Activated CD8-positive, alpha-beta T cell treated with anti-CD3 and anti-CD28 coated beads for 36 hours (primary cell): ENCODE measurements at regions not wholly inside any gene's neighbourhood (a gene's known extent, or its start where the extent isn't known, plus 50 kb on each side); places are given as distances from the start of the nearest gene placed in this dataset.
A peak's percentile ranks its signal among the peaks of the same experiment; 100 is the strongest.

Source experiments
- ATAC-seq: fragments of 200-7000 bp; cut with Tn5 transposase; one replicate; pipeline ENCODE4 v1.10.0; 2021; ENCODE audit warnings: mild to moderate bottlenecking, moderate library complexity
- CTCF ChIA-PET: fragments of 350-600 bp; sonication (Branson Sonifier 250); formaldehyde crosslinking; loops from one replicate; lab custom pipeline; 2021; ENCODE audit warnings: antibody characterized with exemption; lab: Charles Lee
- POLR2A ChIA-PET: fragments of 350-600 bp; sonication (Branson Sonifier 250); formaldehyde crosslinking; loops from one replicate; lab custom pipeline; 2021; ENCODE audit warnings: antibody characterized with exemption; lab: Charles Lee
- DNase-seq: peaks from one replicate; pipeline ENCODE4 v3.0.0-alpha.2; 2020
- H3K27ac Mint-ChIP-seq: one replicate; pipeline ENCODE4 v1.8.0; 2021; ENCODE audit warnings: mild to moderate bottlenecking, mixed read lengths
- H3K27me3 Mint-ChIP-seq: one replicate; pipeline ENCODE4 v1.8.0; 2021; ENCODE audit warnings: mixed read lengths
- H3K36me3 Mint-ChIP-seq: one replicate; pipeline ENCODE4 v1.8.0; 2021; ENCODE audit warnings: low read depth, mixed read lengths
- H3K4me1 Mint-ChIP-seq: one replicate; pipeline ENCODE4 v1.8.0; 2021; ENCODE audit warnings: low read depth, mixed read lengths
- H3K4me3 Mint-ChIP-seq: one replicate; pipeline ENCODE4 v1.8.0; 2021; ENCODE audit warnings: mild to moderate bottlenecking, moderate library complexity, mixed read lengths
- H3K9me3 Mint-ChIP-seq: one replicate; pipeline ENCODE4 v1.8.0; 2021; ENCODE audit warnings: mixed read lengths
- intact Hi-C: fragments of 100-400 bp; cut with micrococcal nuclease; formaldehyde crosslinking; loops from one replicate; pipeline ENCODE4 v1.10.0; 2022
- TF ChIP-seq, protein P1 (sequence below): fragments of 200-600 bp; IDR thresholded peaks from one replicate; pipeline ENCODE4 v1.8.0; 2022; ENCODE audit warnings: antibody characterized with exemption, mild to moderate bottlenecking

DNA sequence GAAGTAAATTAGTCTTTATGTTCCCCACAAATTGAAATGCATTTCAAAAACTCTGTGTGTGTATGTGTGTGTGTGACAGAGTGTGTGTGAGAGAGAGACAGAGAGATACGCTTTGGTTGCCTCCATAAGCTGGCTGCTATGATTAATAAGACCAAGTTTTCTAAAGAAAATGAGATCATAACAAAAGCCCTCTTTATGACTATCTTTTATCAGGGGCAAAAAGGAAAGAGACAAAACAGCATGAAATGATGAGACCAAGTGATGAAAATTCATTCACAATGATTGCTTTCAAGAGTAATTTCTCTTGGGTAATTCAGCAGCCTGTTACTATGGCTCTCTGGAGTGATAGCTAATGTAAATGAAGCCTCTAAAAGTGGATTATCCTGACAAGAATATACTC, 277.6 kb upstream of the PLEKHG7 start:
- Mint-ChIP-seq H3K36me3 (no peaks in the 10 kb centered on the region), H3K27me3 (no peaks in the 10 kb centered on the region), H3K27ac (no peak overlapping the region), H3K4me3 (no peak overlapping the region), H3K9me3 (no peaks in the 10 kb centered on the region), H3K4me1 (peaks cover 32% of the 10 kb centered on the region)
- ATAC-seq (peak; percentile 53), DNase-seq (no peak)
- intact Hi-C loops: no loop called here
- ChIA-PET CTCF (interaction anchor here (0.6 to 1.8 kb wide), 3 partner anchors 15 to 144 kb away, joined by 3 to 7 read pairs (median 4); no protein-coding TSS in a partner anchor), POLR2A (no interaction called here)
- TF ChIP-seq, protein P1, sequence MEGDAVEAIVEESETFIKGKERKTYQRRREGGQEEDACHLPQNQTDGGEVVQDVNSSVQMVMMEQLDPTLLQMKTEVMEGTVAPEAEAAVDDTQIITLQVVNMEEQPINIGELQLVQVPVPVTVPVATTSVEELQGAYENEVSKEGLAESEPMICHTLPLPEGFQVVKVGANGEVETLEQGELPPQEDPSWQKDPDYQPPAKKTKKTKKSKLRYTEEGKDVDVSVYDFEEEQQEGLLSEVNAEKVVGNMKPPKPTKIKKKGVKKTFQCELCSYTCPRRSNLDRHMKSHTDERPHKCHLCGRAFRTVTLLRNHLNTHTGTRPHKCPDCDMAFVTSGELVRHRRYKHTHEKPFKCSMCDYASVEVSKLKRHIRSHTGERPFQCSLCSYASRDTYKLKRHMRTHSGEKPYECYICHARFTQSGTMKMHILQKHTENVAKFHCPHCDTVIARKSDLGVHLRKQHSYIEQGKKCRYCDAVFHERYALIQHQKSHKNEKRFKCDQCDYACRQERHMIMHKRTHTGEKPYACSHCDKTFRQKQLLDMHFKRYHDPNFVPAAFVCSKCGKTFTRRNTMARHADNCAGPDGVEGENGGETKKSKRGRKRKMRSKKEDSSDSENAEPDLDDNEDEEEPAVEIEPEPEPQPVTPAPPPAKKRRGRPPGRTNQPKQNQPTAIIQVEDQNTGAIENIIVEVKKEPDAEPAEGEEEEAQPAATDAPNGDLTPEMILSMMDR: no peak

DNA sequence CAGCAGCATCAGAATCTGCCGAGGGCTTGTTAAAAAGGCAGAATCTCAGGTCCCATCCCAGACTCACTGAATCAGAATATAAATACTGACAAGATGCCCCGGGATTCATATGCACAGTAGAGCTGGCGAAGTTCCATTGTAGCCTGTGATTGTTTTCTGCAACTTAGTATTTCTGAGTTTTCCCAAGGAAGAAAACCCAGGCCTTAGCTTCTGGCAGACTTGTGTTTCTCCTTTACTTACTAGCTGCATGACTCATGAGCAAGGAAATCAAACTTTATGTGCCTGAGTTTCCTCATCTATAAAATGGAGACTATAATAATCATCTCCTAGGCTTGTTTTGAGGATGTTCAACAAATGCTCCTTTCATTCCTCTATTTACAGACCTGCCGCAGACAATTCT, 278.5 kb upstream of the PLEKHG7 start:
- no peaks in the 10 kb centered on the region for H3K36me3 Mint-ChIP-seq
- ChIA-PET POLR2A (no interaction called here), CTCF (interaction anchor here (1.7 to 1.8 kb wide), 3 partner anchors 10 to 143 kb away, joined by 4 to 7 read pairs (median 4); no protein-coding TSS in a partner anchor)
- TF ChIP-seq, protein P1: no peak
- no peak for DNase-seq
- no peaks in the 10 kb centered on the region for H3K27me3 Mint-ChIP-seq
- H3K4me1 Mint-ChIP-seq: peaks cover 32% of the 10 kb centered on the region
- no peak for ATAC-seq
- H3K4me3 Mint-ChIP-seq: no peak overlapping the region
- intact Hi-C loops: no loop called here
- H3K9me3 Mint-ChIP-seq: no peaks in the 10 kb centered on the region
- H3K27ac Mint-ChIP-seq: no peak overlapping the region

DNA sequence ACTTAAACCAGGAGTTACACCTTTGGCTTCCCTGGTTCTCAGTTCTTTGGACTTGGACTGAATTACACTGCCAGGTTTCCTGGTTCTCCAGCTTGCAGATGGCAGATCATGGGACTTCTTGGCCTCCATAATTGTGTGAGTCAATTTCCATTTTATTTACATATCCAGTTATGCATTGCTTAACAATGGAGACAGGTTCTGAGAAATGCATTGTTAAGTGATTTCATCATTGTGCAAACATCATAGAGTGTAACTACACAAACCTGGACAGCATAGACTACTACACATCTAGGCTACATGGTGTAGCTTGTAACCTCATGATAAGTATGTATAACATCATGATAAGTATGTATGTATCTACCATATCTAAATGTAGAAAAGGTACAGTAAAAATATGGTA, 276.1 kb upstream of the BTG1 start:
- no peak overlapping the region for H3K27ac Mint-ChIP-seq
- no peaks in the 10 kb centered on the region for H3K36me3 Mint-ChIP-seq
- H3K4me3 Mint-ChIP-seq: no peak overlapping the region
- intact Hi-C loops: no loop called here
- ATAC-seq: no peak
- CTCF ChIA-PET: interaction anchor here (6.2 kb wide), 1 partner anchor 13 kb away, joined by 52 read pairs; no protein-coding TSS in a partner anchor
- TF ChIP-seq, protein P1: no peak
- POLR2A ChIA-PET: no interaction called here
- H3K9me3 Mint-ChIP-seq: no peaks in the 10 kb centered on the region
- no peak for DNase-seq
- peaks cover 30% of the 10 kb centered on the region for H3K4me1 Mint-ChIP-seq
- H3K27me3 Mint-ChIP-seq: no peaks in the 10 kb centered on the region

DNA sequence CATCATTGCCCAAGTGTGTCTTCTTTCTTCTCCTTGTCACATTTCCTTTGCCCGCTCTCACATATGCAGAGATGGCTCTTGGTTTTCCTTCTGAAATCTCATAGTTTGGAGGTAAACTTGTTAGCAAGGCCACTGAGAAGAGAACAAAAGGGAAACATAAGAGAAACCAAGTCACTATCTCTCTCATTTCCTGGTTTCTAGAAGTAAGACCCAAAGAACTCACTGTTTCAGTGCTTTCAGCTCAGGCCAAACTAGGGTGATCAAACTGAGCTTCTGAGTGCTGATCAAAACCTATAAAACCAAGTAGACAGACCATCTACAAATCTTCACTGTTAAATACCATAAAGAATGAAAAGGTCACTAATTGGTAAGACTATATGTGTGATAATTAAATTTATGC, 275.4 kb upstream of the BTG1 start:
- Mint-ChIP-seq H3K27ac (no peak overlapping the region), H3K36me3 (no peaks in the 10 kb centered on the region), H3K4me3 (no peak overlapping the region), H3K4me1 (peaks cover 31% of the 10 kb centered on the region), H3K9me3 (no peaks in the 10 kb centered on the region), H3K27me3 (no peaks in the 10 kb centered on the region)
- DNase-seq (no peak), ATAC-seq (no peak)
- intact Hi-C loops: no loop called here
- TF ChIP-seq, protein P1: no peak
- ChIA-PET CTCF (interaction anchor here (6.2 kb wide), 1 partner anchor 12 kb away, joined by 52 read pairs; no protein-coding TSS in a partner anchor), POLR2A (no interaction called here)

DNA sequence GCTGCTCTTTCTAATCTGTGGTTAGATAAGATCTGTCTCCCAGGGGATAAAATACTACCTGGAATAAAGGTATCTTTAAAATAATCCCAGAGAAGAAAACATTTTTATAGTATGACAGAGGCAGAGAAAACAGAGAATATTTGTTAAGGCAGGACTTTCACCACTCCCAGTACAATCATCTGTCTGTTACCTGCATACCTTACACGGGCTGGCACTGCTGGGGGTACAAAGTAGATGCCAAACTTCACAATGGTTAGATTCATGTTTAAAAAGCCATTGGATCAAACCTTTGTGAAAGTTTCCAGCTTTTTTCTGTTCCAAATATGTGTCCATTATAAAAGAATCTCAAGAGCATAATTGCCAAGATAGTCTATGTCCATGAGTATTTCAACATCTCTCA, 273.6 kb upstream of the BTG1 start:
- CTCF ChIA-PET: interaction anchor here (6.2 kb wide), 1 partner anchor 10 kb away, joined by 52 read pairs; no protein-coding TSS in a partner anchor
- Mint-ChIP-seq H3K4me1 (peaks cover 30% of the 10 kb centered on the region), H3K9me3 (no peaks in the 10 kb centered on the region), H3K27me3 (no peaks in the 10 kb centered on the region), H3K27ac (no peak overlapping the region), H3K36me3 (no peaks in the 10 kb centered on the region), H3K4me3 (no peak overlapping the region)
- intact Hi-C loops: no loop called here
- ATAC-seq (no peak), DNase-seq (no peak)
- POLR2A ChIA-PET: interaction anchor here (0.8 to 2.4 kb wide), 2 partner anchors 13 kb away, joined by 3 to 7 read pairs; no protein-coding TSS in a partner anchor
- TF ChIP-seq, protein P1: no peak
